Tongue (tissue), 1 donor: ENCODE measurements at regions not wholly inside any gene's neighbourhood (a gene's known extent, or its start where the extent isn't known, plus 50 kb on each side); places are given as distances from the start of the nearest gene placed in this dataset.
"Not testable (repeated sequence)": the region's sequence is repeated elsewhere in the genome, so short reads cannot be mapped to it uniquely, and the experiment has no call there.

Experiments
- DNase-seq: peaks from one replicate; pipeline ENCODE4 v3.0.0-alpha.2; 2015

DNA sequence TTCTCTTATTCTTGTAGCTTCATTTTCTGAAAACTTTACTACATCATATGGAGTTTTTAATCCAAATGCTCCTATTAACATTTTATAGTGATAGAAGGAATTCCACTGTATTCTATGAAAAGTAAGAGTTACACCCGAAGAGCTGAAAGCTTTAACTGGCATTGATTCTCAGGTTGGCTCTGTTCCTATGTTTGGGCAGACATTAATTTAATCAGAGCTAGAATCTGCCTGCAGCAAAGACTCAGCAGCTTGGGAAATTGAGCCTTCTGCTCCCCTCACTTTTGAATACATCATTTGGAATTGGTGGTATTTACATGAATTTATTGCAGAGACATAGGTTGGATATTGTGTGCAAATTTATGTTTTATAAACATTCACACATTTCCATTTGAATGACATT is 1494.7 kb downstream of the CDH8 start:
- no peak for DNase-seq

DNA sequence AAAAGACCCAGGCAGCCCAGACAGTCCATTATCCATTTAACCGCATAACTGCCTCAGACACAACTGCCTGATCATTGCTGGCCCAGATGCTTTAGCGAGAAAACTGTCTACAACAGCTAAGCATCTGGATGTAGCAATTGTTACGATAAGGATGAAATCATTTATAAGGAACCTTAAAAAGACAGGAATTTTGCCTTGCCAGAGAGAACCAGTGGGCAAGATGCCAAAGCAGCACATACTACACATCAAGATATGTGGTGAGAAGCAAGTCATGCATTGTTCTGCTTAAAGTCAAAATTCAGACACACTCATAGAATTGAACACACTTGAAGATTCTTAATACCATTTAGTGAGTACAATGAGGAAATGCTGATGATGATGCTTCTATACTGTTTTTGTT is 1525.3 kb downstream of the CDH8 start:
- peak; percentile 9 for DNase-seq

DNA sequence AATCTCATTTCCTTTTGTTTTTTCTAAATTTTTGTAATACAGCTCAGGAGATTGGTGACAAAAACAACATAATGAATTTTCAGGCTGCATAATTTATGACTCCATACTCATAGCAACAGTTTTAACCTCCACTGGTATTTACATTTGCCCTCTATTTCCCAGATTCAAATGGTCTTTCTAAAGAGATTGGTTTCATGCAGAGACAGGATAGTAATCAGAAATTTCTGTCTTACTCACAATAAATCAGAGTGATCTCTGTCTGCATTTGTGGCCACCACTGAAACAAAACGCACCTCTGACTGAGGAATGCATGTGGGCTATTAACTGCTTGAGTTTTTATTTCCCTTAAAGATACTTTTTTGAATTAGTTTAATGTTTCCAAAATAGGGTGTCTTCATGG is 1526.0 kb downstream of the CDH8 start:
- DNase-seq: no peak

DNA sequence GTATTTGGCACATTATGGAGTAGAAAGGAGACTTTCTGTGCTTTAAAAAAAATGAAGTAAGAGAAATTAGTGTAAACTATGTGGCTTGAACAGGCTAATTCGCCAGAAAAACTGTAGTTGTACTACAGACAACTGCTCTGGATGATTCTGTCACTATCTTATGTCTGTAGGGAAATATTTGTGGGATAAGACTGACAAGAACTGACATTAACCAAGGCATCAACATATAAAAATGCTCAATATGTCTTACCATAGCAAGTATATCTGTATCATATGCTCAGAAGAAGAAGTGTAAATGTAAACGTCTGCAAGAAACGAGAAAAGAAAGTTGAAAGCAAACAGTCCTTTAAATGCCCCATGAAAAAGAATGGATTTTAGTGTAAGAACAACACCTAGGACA is 1545.0 kb downstream of the CDH8 start:
- DNase-seq: no peak

DNA sequence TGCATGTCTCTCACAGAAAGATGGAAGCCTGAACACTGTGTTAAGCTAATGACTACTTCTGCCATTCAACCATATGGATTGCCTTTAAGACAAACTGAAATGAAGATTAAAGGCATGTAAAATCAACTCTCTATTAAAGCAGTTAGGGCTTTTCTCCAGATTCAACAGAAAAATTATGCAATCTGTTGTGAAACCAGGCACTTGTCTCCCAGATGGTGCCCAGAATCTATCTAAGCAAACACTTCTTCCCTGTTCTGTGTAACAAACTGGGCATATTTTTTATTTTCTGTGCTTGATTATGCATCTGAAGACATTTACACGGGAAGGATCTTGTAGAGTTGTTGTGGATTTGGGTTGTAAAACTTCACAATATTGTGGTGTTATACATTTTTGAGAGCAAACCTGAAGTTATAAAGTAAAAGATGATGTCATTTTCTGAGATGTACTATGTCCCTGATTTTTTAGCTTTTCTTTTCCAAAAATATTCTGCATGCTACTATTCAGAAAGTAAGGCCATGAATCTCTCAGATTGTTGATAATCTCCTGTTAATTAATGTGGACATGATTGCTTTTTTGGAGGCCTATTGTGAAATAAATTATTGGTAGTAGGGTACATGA is 1550.3 kb downstream of the CDH8 start:
- no peak for DNase-seq

DNA sequence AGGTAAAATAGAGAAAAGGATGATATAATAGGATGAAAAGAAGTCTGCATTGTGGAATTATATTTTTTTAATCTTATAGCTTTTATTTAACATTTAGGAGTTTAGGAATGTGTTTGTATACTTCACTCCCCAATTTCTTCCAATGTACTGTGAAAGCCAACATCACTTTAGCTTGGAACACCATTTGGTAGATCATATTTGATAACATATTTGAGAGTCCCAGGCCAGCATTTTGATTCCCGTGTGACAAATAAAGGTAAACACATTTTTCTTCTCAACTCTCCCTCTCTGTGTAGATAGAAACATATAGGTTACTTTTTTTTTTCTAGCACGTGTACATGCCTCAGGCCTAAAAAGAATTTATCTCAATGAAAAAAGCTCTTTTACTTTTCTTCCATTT is 1551.3 kb downstream of the CDH8 start:
- no peak for DNase-seq

DNA sequence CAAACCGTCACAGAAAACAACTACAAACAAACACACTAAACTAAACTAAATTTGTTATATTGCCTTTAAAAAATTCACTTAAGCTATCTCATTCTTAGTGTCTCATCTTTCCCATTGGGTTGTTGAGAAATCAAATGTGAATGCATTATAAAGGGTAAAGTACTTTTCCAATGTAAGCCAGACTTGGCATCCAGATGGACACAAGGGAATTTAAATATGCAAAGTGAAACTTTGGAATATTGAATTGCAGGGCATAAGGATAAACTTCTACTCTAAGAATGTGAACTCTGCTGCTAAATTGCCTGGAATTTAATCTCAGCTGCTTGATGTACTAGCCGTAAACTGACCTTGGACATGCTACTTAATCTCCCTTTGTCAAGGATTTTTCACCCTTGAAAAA is 1554.6 kb downstream of the CDH8 start:
- peak; percentile 7 for DNase-seq

DNA sequence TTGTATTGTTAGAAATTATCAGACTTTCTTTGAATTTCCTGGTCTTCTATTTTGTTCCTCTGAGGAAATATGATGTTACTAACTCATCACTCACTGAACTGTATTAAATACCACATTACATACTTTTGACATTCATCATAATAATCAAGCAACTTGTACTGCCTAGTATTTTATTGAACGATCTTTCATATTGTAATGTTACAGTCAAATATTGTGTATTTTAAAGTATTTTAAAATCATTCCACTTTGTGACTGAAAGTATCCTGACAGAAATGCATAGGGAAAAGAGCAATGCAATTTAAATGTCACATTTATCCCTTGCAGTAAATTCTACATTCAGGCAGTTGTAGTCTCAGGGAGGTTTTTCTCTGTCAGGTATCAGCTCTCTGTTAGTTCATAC is 1557.4 kb downstream of the CDH8 start:
- no peak for DNase-seq

DNA sequence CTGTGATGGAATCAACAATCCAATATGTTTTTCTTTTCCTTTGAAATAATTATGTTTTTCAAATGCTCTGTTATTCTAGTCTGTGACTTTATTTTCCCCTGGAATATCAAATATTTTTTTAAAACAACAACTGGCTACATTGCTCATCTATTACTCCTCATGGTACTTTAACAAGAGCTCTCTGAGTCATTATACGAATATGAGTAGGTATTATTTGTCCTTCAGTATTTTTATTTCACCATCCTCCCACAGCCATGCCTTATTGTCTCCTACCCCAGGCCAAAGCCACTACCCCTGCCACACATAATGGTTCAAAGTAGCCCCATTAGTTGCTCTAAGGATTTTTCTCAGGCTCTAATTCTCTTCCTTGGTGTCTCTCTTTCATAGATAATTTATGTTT is 1572.3 kb downstream of the CDH8 start:
- no peak for DNase-seq

DNA sequence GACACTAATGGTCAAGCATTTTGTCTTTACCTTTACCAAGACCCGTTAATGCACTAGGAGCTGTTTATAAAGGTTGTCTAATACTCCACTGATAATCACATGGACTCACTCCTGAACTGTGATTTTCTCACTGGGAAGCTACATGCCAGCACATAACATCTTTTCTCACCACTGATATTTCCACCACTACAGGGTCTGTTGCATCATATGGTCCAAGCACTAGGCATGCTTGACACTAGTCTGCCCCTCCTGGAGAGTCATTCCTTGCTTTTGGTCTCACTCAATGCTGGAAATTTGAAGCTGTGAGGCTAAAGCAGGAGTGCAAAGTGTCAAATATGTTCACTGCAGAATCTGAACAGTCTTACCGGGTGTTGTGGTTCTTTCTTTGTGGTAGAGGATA is 1576.8 kb downstream of the CDH8 start:
- no peak for DNase-seq

DNA sequence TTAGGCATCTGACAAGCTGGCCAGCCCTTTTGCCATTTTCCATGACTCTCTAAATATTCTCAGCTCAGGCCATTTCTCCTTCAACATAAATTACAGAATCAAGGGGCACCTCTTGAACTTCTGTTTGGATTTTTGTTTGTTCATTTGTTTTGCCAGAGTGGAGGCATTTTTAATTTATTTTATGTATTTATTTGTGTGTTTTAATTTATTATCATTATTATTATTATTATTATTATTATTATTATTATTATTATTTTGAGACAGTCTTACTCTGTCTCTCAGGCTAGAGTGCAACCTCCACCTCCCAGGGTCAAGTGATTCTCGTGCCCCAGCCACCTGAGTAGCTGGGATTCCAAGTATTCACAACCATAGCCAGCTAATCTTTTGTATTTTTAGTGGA is 1578.0 kb downstream of the CDH8 start:
- no peak for DNase-seq

DNA sequence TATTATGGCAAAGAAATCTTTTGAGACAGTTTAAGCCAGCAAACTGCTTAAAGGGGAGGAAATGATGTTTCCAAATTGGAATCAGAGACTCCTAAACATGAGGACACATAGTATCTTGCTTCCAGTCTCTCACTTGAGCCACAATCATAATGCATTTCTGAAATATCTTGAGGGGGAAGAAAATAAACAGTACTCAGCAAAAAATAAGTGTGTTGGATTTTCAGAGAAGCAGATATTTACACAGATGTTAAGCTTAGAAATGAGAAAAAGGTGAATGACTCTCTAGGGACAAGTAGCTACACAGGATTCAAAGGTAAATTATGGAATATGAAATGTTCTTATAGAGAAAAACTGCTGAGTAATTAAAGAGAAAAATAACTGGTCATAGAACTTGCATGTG is 1583.6 kb downstream of the CDH8 start:
- DNase-seq: peak; percentile 1

DNA sequence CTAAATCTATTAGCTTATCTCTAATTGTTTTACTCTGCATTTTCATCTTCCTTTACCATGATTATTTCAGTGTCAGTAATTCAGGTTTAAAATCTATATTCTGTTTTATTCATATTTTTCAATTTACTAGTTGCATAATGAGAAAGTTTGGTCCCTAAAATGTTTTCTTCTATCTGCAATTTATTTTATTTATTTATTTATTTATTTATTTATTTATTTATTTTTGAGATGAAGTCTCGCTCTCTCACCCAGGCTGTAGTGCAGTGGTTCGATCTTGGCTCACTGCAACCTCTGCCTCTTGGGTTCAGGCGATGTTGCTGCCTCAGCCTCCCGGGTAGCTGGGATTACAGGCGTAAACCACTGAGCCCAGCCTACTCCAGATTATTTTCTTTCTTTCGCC is 1597.3 kb downstream of the CDH8 start:
- no peak for DNase-seq

DNA sequence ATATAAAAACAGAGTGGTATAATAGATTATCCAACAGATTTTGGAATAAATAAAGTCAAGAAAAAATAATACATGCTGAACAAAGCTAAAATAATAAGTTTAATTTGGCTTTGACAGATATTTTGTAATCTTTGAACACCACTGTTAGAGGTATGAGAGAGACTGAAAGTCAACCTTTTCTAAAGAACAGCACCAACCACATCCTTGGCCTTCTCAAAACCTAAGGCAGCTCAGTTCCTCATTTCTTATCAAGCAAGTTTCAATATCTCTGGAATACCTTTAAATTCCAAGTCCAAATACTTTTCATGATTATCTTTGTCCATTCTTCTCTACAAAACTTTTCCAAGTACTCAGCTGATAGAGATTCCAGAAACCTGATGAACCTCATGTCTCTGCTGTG is 1603.8 kb downstream of the CDH8 start:
- DNase-seq: no peak

DNA sequence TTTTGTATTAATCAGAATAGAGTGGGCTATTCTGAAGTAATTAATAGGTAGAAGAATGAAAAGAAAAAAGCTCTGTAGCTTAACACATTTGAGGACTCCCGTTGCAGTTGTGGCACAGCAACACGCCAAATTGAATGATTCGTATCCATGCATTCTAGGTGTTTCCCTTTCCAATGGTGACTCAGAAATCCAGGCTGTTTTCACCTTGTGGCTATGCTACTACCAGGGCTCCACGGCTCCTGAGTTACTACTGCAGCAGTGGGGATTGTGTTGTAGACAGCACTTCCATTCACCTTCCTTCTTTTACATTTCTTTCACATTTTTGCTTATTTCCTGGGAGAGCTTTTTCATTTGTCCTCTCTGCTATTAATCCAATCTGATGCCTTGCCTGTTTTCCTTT is 1616.4 kb downstream of the CDH8 start:
- DNase-seq: no peak

DNA sequence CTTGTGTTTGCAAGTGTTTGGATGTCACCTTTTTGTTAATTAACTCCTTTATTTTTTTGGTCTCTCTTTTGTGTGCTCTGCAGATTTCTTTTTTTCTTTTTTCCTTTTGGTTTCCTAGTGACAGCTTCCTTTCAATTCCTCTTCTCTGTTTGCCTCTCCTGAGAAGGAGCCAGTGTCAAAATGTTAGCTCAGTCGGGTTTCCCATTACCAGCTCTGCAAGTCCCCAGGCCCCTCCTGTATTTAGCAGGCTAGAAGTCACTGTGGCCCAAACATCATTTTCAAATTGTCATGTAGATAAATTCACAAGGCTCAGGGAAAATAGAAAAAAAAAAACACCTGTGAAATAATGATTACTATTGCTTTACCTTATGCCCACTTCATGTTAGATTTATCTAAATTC is 1621.6 kb downstream of the CDH8 start:
- DNase-seq: no peak

DNA sequence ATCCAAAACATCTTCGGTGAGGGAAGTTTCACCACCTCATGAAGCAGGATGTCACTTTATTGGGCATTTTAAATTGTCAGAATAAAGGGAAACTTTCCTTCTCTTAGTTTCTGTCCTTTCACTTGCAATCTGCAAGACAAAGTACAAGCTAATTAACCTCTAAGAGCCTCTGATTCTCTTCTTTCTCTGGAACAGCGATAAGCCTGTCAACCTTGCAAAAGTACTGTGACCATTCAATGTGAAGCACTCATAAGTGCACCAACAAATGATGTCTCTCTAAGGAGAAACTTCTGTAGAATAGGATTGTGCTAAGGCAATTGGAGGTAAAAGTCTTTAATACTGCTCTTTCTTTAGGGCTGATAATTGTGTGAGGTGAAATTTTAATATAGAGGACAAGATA is 1622.3 kb downstream of the CDH8 start:
- no peak for DNase-seq

DNA sequence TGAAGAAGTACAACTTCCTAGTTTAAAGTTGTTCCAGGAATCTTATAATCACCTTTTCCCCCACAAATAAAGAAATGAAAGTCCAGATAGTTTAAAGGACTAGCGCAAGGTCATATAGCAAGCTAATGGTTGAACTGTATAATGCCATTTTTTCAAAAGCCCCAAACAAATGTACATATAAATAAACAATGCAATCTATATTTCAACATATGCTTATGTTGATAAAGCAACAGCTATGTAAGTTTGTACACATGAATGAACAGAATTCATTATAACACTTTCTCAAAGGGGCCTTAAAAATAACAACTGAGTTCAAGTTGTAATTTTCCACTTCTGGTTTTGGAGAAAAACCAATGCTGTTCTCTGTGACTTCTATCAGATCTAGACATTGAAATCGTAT is 1628.6 kb downstream of the CDH8 start:
- DNase-seq: no peak

DNA sequence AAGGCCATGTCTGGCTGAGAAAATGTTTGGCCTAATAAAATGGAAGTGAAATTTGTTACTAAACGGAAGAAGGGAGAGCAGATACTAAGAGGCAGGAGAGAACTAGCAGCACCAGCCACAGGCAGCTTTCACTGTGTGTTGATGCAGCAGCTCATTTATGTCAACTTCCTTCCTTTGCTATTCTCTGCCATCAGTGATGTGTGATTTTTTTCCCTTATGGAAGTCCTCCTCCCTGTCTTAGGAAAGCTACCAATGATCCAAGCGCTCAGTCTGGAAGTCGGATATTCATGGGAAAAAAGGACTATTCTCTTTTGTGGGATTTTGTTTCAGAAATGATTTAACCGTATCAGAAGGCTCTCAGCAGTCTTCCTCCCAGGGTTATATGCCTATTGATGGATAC is 1629.2 kb downstream of the CDH8 start:
- DNase-seq: no peak

DNA sequence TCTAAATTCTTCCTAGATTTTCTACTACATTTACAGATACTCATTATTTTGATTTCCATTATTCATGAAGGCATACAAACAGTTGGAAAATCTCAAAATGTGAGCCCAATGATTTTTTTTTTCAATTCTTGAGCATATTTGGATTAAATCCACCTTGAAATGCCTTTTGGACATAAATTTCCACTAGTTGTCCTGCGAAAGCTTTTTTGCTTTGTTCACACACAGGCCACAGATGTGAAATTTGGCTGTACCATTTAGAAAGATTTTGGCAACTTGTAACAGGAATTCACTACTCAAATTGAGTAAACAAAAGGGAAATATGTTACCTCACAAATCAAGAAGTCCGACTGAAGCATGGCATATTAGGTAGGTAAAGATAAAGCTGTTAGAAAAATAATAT is 1631.0 kb downstream of the CDH8 start:
- DNase-seq: peak; percentile 36

DNA sequence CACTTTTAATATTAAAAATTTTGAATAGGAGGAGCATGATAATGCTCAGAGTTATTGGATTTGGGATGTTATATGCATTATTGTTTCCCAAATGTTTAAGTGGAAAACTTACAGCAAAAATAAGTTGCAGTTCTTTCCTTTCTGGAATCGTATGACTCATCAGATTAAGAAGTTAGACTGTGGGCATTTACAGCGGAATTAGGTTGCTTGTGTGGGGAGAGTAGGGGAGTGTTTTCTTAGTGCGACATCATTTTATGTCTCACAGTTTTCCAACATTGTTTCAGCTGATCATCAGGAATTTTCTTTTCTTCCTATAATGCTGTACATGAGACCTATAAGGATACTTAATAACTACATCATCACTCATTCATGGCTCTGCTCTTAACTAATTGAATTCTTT is 1631.8 kb downstream of the CDH8 start:
- no peak for DNase-seq

DNA sequence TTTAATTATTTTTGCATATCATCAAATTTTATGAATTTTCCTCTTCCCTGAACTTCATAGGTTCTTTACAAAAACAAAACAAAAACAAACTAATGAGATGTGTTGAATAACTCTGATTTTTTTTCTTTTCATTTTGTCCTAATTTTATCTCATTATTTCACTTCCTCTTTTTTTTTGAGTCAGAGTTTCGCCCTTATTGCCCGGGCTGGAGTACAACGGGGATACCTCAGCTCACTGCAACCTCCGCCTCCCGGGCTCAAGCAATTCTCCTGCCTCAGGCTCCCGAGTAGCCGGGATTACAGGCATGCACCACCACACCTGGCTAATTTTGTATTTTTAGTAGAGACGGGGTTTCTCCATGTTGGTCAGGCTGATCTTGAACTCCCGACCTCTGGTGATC is 1633.3 kb downstream of the CDH8 start:
- not testable (repeated sequence) for DNase-seq

DNA sequence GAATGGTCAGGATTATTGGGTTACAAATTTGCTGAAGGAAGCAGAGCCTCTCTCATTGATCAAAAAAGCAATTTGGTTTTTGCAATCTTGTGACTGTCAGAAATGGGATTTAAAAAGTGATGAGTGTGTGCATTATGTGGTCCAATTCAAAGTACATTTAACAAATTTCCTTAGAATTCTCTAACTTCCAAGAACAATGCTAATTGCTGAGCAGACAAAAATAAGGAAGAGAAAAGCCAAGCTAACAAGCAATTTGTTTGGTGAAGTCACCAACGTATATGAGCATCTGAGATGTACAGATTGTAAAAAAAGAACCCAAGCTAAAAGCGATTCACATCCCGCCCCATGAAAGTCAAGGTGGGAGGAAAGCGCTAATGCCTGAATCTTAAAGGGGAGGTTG is 1643.9 kb downstream of the CDH8 start:
- no peak for DNase-seq

DNA sequence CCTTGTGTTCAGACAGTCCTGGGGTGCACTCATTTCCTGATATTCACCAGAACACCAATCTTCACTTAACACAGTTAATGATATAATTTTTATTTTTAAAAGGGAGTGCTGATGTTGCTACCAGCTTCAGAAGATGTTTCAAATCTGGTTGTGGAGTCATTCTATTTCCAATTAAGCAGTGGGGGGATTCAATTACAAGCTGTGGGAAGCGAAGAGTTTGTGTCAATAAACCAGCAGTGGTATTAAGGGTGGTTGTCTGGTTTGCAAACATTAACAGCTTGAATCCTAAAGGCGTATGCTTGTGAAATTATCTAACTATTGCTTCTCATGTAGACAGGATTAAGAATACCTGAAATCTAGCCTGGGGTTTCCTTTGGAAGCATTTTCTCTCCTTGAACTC is 1637.5 kb upstream of the GOT2 start:
- no peak for DNase-seq

DNA sequence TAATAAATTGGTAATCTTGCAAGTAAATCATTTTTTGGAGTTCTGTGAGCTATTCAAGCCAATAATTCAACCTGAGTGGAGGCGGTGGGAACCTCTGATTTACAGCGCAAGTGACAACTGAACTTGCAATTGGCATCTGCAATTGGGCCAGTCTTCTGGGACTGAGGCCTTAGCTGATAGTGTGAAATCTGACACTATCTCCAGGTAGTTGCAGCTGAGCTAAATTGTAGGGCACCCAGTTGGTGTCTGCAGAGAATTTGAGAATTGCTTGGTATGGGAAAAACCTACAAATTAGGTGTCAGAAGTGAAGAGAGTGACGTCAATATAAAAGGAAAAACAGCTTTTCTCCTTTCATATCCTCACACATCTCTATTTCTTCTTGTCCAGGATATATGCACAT is 1633.6 kb upstream of the GOT2 start:
- no peak for DNase-seq
